IMR-90 (cell line): ENCODE measurements at regions not wholly inside any gene's neighbourhood (a gene's known extent, or its start where the extent isn't known, plus 50 kb on each side); places are given as distances from the start of the nearest gene placed in this dataset.

Experiments used
- ATAC-seq: fragments of 200-7000 bp; cut with Tn5 transposase; 2 replicates; pipeline ENCODE4 v1.9.1; 2020; ENCODE audit warnings: low read depth, mild to moderate bottlenecking, moderate library complexity
- BruUV-seq: library from RNA; stranded (reverse); fragments of 400-500 nt; replicated peaks from 2 replicates; lab custom pipeline; 2021; lab: Mats Ljungman, UMichigan
- CTCF ChIA-PET: fragments of 300-600 bp; formaldehyde crosslinking; extraction: SDS; loops from one replicate; lab custom pipeline; 2021; ENCODE audit warnings: antibody characterized with exemption; lab: Yijun Ruan, JAX
- POLR2A ChIA-PET: fragments of 300-600 bp; sonication (Branson Sonifier 250); formaldehyde crosslinking; loops from one replicate; lab custom pipeline; 2022; ENCODE audit warnings: antibody characterized with exemption; ENCODE audit not compliant: unreplicated experiment; lab: Charles Lee
- DNase-seq: peaks from one replicate; pipeline ENCODE4 v3.0.0; 2013
- H2AFZ ChIP-seq: replicated peaks from 2 replicates; pipeline ENCODE3; 2013; ENCODE audit warnings: low read length, mild to moderate bottlenecking; ENCODE audit not compliant: poor library complexity
- H2AK5ac ChIP-seq: 2 replicates; pipeline ENCODE4 v1.6.1; 2013; ENCODE audit warnings: low read depth, low read length, inconsistent platforms
- H2AK9ac ChIP-seq: replicated peaks from 2 replicates; pipeline ENCODE3; 2013; ENCODE audit warnings: mild to moderate bottlenecking, low read depth, low read length, moderate library complexity; ENCODE audit not compliant: poor library complexity
- H2BK120ac ChIP-seq: 2 replicates; pipeline ENCODE4 v1.6.1; 2013; ENCODE audit warnings: low read depth, low read length, inconsistent platforms
- H2BK15ac ChIP-seq: 3 replicates; pipeline ENCODE4 v1.6.1; 2013; ENCODE audit warnings: low read depth, low read length, inconsistent platforms
- H2BK20ac ChIP-seq: 2 replicates; pipeline ENCODE4 v1.6.1; 2013; ENCODE audit warnings: low read depth, mild to moderate bottlenecking, inconsistent platforms, low read length, moderate library complexity
- H2BK5ac ChIP-seq: 2 replicates; pipeline ENCODE4 v1.6.1; 2013; ENCODE audit warnings: mild to moderate bottlenecking, low read depth, low read length, inconsistent platforms; ENCODE audit not compliant: poor library complexity, severe bottlenecking
- H3K14ac ChIP-seq: replicated peaks from 2 replicates; pipeline ENCODE4 v1.6.1; 2013; ENCODE audit warnings: low read depth, low read length, inconsistent platforms
- H3K18ac ChIP-seq: 2 replicates; pipeline ENCODE4 v1.6.1; 2013; ENCODE audit warnings: low read depth, low read length, control low read depth
- H3K23ac ChIP-seq: 2 replicates; pipeline ENCODE4 v1.6.1; 2013; ENCODE audit warnings: low read depth, low read length, inconsistent platforms
- H3K27ac ChIP-seq: 2 replicates; pipeline ENCODE4 v1.5.1; 2013; ENCODE audit warnings: mild to moderate bottlenecking, control low read depth, low read length; ENCODE audit not compliant: insufficient read depth
- H3K27me3 ChIP-seq: 2 replicates; pipeline ENCODE4 v1.6.1; 2013; ENCODE audit warnings: low read length; ENCODE audit not compliant: control insufficient read depth, insufficient read depth
- H3K36me3 ChIP-seq: 2 replicates; pipeline ENCODE4 v1.6.1; 2013; ENCODE audit warnings: low read length, mixed read lengths; ENCODE audit not compliant: control insufficient read depth, insufficient read depth
- H3K4ac ChIP-seq: 2 replicates; pipeline ENCODE4 v1.6.1; 2013; ENCODE audit warnings: low read depth, low read length, inconsistent platforms
- H3K4me1 ChIP-seq: 2 replicates; pipeline ENCODE4 v1.6.1; 2013; ENCODE audit warnings: low read length, mixed read lengths; ENCODE audit not compliant: control insufficient read depth, insufficient read depth
- H3K4me2 ChIP-seq: 2 replicates; pipeline ENCODE4 v1.6.1; 2013; ENCODE audit warnings: low read depth, mild to moderate bottlenecking, control low read depth, low read length, moderate library complexity
- H3K4me3 ChIP-seq: 2 replicates; pipeline ENCODE4 v1.5.1; 2013; ENCODE audit warnings: low read depth, mild to moderate bottlenecking, control low read depth, low read length, moderate library complexity; ENCODE audit not compliant: insufficient read depth
- H3K56ac ChIP-seq: 2 replicates; pipeline ENCODE4 v1.6.1; 2013; ENCODE audit warnings: low read length, inconsistent platforms; ENCODE audit not compliant: insufficient read depth; ENCODE audit errors: extremely low read depth
- H3K79me1 ChIP-seq, 2 experiments: 2 replicates each; pipeline ENCODE4 v1.6.1; 2013; ENCODE audit warnings: low read length in 2 of 2, inconsistent platforms in 1 of 2, low read depth in 1 of 2
- H3K9ac ChIP-seq: 2 replicates; pipeline ENCODE4 v1.6.1; 2013; ENCODE audit warnings: low read depth, low read length, control low read depth
- H3K9me1 ChIP-seq: 2 replicates; pipeline ENCODE4 v1.6.1; 2013; ENCODE audit warnings: low read length, inconsistent platforms; ENCODE audit not compliant: insufficient read depth
- H3K9me3 ChIP-seq: 2 replicates; pipeline ENCODE4 v1.6.1; 2013; ENCODE audit warnings: low read length; ENCODE audit not compliant: control insufficient read depth, insufficient read depth
- H4K20me1 ChIP-seq: 2 replicates; pipeline ENCODE4 v1.6.1; 2013; ENCODE audit warnings: low read length, inconsistent platforms; ENCODE audit not compliant: insufficient read depth
- H4K5ac ChIP-seq: 2 replicates; pipeline ENCODE4 v1.6.1; 2013; ENCODE audit warnings: mild to moderate bottlenecking, low read depth, low read length, control low read depth
- H4K8ac ChIP-seq, 2 experiments: 2 replicates each; pipeline ENCODE4 v1.6.1; 2013; ENCODE audit warnings: low read depth in 2 of 2, low read length in 2 of 2, control low read depth in 1 of 2, inconsistent platforms in 1 of 2
- H4K91ac ChIP-seq: 2 replicates; pipeline ENCODE4 v1.6.1; 2013; ENCODE audit warnings: low read depth, low read length, inconsistent platforms; ENCODE audit not compliant: insufficient read depth
- BHLHE40 ChIP-seq: fragments of 150-350 bp; IDR thresholded peaks from 2 replicates; pipeline ENCODE4 v1.6.1; 2016; ENCODE audit warnings: mild to moderate bottlenecking, low read depth, low read length
- CEBPB ChIP-seq: IDR thresholded peaks from 2 replicates; pipeline ENCODE4 v1.6.1; 2012; ENCODE audit warnings: low read depth, low read length, improper control_type of control experiment
- CHD1 ChIP-seq: IDR thresholded peaks from 2 replicates; pipeline ENCODE4 v1.6.1; 2012; ENCODE audit warnings: low read depth, low read length, improper control_type of control experiment
- FOS ChIP-seq: fragments of 150-350 bp; IDR thresholded peaks from 2 replicates; pipeline ENCODE4 v1.6.1; 2016; ENCODE audit warnings: low read depth, low read length
- MAFK ChIP-seq: IDR thresholded peaks from 2 replicates; pipeline ENCODE4 v1.6.1; 2012; ENCODE audit warnings: low read depth, low read length, improper control_type of control experiment
- MAZ ChIP-seq: IDR thresholded peaks from 2 replicates; pipeline ENCODE4 v1.6.1; 2012; ENCODE audit warnings: low read depth, mild to moderate bottlenecking, low read length, improper control_type of control experiment, moderate library complexity, borderline replicate concordance
- MXI1 ChIP-seq: IDR thresholded peaks from 2 replicates; pipeline ENCODE4 v1.6.1; 2012; ENCODE audit warnings: low read depth, mild to moderate bottlenecking, low read length, moderate library complexity, borderline replicate concordance
- NFE2L2 ChIP-seq: fragments of 150-350 bp; IDR thresholded peaks from 2 replicates; pipeline ENCODE4 v1.6.1; 2016; ENCODE audit warnings: low read depth, mild to moderate bottlenecking, low read length
- POLR2A ChIP-seq: IDR thresholded peaks from 2 replicates; pipeline ENCODE4 v1.6.1; 2012; ENCODE audit warnings: mild to moderate bottlenecking, low read depth, low read length
- RAD21 ChIP-seq: IDR thresholded peaks from 2 replicates; pipeline ENCODE4 v1.6.1; 2012; ENCODE audit warnings: low read length, improper control_type of control experiment
- RFX5 ChIP-seq: IDR thresholded peaks from 2 replicates; pipeline ENCODE4 v1.8.0; 2012; ENCODE audit warnings: low read depth, mild to moderate bottlenecking, low read length, moderate library complexity
- SMC3 ChIP-seq: fragments of 150-350 bp; IDR thresholded peaks from 2 replicates; pipeline ENCODE4 v1.6.1; 2016; ENCODE audit warnings: low read depth, mild to moderate bottlenecking, antibody characterized with exemption, low read length, moderate library complexity
- WGBS, 2 experiments: methylation state at CpG; one replicate each; pipeline versions ENCODE4 v1.1.5 to v1.1.7; 2013; ENCODE audit warnings: missing lambda C conversion rate in 2 of 2; ENCODE audit not compliant: insufficient read length in 1 of 2; ENCODE audit errors: extremely low coverage in 2 of 2; 5-methylcytosine and 5-hydroxymethylcytosine counted together
- dilution Hi-C: fragments of 300-500 bp; cut with HindIII; formaldehyde crosslinking; loops from one replicate; pipeline ENCODE4 v1.14.3; 2018; ENCODE audit warnings: low sequenced_read_pairs; ENCODE audit not compliant: unreplicated experiment
- in situ Hi-C: fragments of 300-500 bp; cut with MboI; formaldehyde crosslinking; loops from 3 replicates; pipeline ENCODE4 v1.14.3; 2019; ENCODE audit warnings: low sequenced_read_pairs, inconsistent platforms, mixed read lengths
- intact Hi-C: fragments of 100-400 bp; cut with micrococcal nuclease; formaldehyde crosslinking; loops from 2 replicates; pipeline ENCODE4 v1.10.0; 2022
- TF ChIP-seq, protein P1 (sequence below): fragments of 150-350 bp; IDR thresholded peaks from 2 replicates; pipeline ENCODE4 v1.6.1; 2017; ENCODE audit warnings: mild to moderate bottlenecking, antibody characterized with exemption, low read length, low read depth

DNA sequence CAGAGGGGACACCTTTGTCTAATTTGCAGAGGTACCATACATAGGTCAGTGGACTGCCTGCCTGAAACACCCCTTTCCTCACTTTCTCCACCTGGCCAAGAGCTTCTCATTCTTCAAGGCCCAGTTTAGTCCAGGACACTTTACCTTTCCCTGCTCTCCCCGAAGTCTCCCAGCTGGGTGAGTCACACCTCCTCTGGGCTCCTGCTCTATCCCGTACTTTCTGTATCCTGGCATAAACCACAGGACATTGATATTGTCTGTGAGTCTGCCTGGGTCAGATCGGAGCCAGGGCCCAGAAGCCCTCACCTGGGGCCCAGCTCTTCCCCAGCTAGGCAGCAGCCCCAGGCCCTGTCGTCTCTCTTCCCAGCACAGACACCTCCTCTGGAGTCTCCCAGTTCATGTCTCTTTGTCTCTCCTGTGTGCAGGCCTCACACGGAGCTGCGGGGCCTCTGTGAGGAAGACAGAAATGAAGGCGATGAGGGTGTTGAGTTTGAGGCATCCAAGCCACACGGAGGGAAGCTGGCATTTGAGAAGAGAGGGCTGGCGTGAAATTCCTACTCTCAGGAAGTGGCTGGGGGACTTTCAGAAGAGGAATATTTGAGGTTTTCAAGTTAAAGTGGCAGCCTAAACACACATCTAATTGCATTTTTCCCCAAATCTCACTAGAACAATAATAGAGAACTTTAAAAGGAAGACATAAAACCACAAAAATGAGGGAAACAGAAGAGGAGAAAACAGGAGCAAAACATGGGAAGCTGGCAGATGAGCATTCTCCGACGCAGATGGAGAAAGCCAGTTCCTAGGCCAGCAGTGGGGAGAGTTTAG is 79.6 kb upstream of the LAPTM4A start:
- Histone ChIP-seq H3K4me2 (no peak overlapping the region), H2BK20ac (no peak overlapping the region), H3K4me3 (no peak overlapping the region), H3K27me3 (peaks cover 13% of the 10 kb centered on the region), H4K20me1 (no peaks in the 10 kb centered on the region; the same call in 1 of the 2 replicates), H4K5ac (peak overlapping the region; percentile 21), H3K18ac (no peak overlapping the region), H4K91ac (no peak overlapping the region), H2AFZ (peak overlapping the region; percentile 61), H3K9me3 (no peaks in the 10 kb centered on the region), H2BK120ac (peak overlapping the region; percentile 41; the same call in 1 of the 2 replicates), H2BK5ac (no peak overlapping the region), H3K36me3 (no peaks in the 10 kb centered on the region), H3K9me1 (no peaks in the 10 kb centered on the region), H3K4ac (peak overlapping the region; percentile 12; the same call in 1 of the 2 replicates), H2AK9ac (no peak overlapping the region), H3K14ac (0 out of 2 replicates have a peak overlapping the region, but pooled peaks have one; percentile 61), H3K9ac (no peak overlapping the region), H2AK5ac (no peak overlapping the region), H2BK15ac (no peak overlapping the region), H3K79me1 (no peaks in the 10 kb centered on the region), H3K56ac (no peak overlapping the region), H3K23ac (peak overlapping the region; percentile 48; the same call in 1 of the 2 replicates), H3K27ac (no peak overlapping the region), H4K8ac (peak overlapping the region in 1 of 2 experiments; percentile 46; a peak in 2 of 4 replicates), H3K4me1 (peaks cover 4% of the 10 kb centered on the region; the same call in 1 of the 2 replicates)
- POLR2A ChIA-PET: no interaction called here
- dilution Hi-C loops (no loop called here), intact Hi-C loops (no loop called here), in situ Hi-C loops (no loop called here)
- 92% methylated on average over 2 of the region's 11 CpGs; no CpG with 5 or more reads in 1 of the 2 experiments for WGBS, 2 experiments
- TF ChIP-seq RAD21 (no peak), POLR2A (no peak), SMC3 (no peak), CHD1 (no peak), MXI1 (no peak), CEBPB (no peak), NFE2L2 (no peak), FOS (no peak), MAZ (no peak), RFX5 (no peak), MAFK (no peak), BHLHE40 (no peak)
- TF ChIP-seq, protein P1, sequence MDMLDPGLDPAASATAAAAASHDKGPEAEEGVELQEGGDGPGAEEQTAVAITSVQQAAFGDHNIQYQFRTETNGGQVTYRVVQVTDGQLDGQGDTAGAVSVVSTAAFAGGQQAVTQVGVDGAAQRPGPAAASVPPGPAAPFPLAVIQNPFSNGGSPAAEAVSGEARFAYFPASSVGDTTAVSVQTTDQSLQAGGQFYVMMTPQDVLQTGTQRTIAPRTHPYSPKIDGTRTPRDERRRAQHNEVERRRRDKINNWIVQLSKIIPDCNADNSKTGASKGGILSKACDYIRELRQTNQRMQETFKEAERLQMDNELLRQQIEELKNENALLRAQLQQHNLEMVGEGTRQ: no peak
- no TSS peak for BruUV-seq
- CTCF ChIA-PET: no interaction called here
- no peak for DNase-seq
- ATAC-seq: no peak
